ENCODE measurements at regions not wholly inside any gene's neighbourhood (a gene's known extent, or its start where the extent isn't known, plus 50 kb on each side); places are given as distances from the start of the nearest gene placed in this dataset.

GRCh38 chr16:79863128-79864031 is 262.8 kb upstream of the MAF start:
- CTCF ChIA-PET = no interaction called here

GRCh38 chr16:79862601-79863000 is 262.1 kb upstream of the MAF start:
- Histone ChIP-seq H3K9me3 (ENCODE audit: control insufficient read depth, insufficient read depth, low read depth, low read length) (no peaks in the 10 kb centered on the region), H3K4me1 (ENCODE audit: control insufficient read depth, insufficient read depth, low read length) (no peaks in the 10 kb centered on the region), H3K36me3 (ENCODE audit: control insufficient read depth, insufficient read depth, low read length) (no peaks in the 10 kb centered on the region), H3K27me3 (ENCODE audit: control insufficient read depth, insufficient read depth, low read length) (no peaks in the 10 kb centered on the region), H3K4me3 (ENCODE audit: low read depth in 2 of 2, low read length in 2 of 2) (no peak overlapping the region), H3K27ac (ENCODE audit: low read length) (no peak overlapping the region)
- ATAC-seq (no peak), DNase-seq (ENCODE audit: low read depth, low spot score) (no peak)
- intact Hi-C loops (cut with micrococcal nuclease; ENCODE audit: unreplicated experiment) = no loop called here
- ChIA-PET CTCF (no interaction called here), POLR2A (no interaction called here)
- TF ChIP-seq REST (IDR thresholded peaks at IDR 0.05; ENCODE audit: insufficient read depth in 1 of 2, low read depth in 2 of 2, low read length in 1 of 2) (no peak), TCF7L2 (IDR thresholded peaks at IDR 0.05; ENCODE audit: low read depth, low read length) (no peak), POLR2AphosphoS5 (IDR thresholded peaks at IDR 0.05; ENCODE audit: low read depth, low read length) (no peak), CTCF (IDR thresholded peaks at IDR 0.05) (no peak), SIN3A (IDR thresholded peaks at IDR 0.05; ENCODE audit: borderline replicate concordance, insufficient read depth, low read depth, low read length) (no peak)
- no TSS peak for BruUV-seq (replicated peaks)
- in situ Hi-C loops (cut with HindIII; ENCODE audit: low pct_unique_long_range_greater_than_20kb, low sequenced_read_pairs) = no loop called here

More at GRCh38 chr16:79863128-79864031, 262.8 kb upstream of the MAF start:
- TF ChIP-seq CTCF (IDR thresholded peaks at IDR 0.05) (no peak), REST (IDR thresholded peaks at IDR 0.05; ENCODE audit: insufficient read depth in 1 of 2, low read depth in 2 of 2, low read length in 1 of 2) (no peak), POLR2AphosphoS5 (IDR thresholded peaks at IDR 0.05; ENCODE audit: low read depth, low read length) (no peak), SIN3A (IDR thresholded peaks at IDR 0.05; ENCODE audit: borderline replicate concordance, insufficient read depth, low read depth, low read length) (no peak), TCF7L2 (IDR thresholded peaks at IDR 0.05; ENCODE audit: low read depth, low read length) (no peak)
- H3K4me1 ChIP-seq (ENCODE audit: control insufficient read depth, insufficient read depth, low read length) = no peaks in the 10 kb centered on the region
- H3K27ac ChIP-seq (ENCODE audit: low read length) = no peak overlapping the region
- no peak for DNase-seq (ENCODE audit: low read depth, low spot score)
- no TSS peak for BruUV-seq (replicated peaks)
- no peak overlapping the region for H3K4me3 ChIP-seq (ENCODE audit: low read depth in 2 of 2, low read length in 2 of 2)
- POLR2A ChIA-PET = no interaction called here
- H3K36me3 ChIP-seq (ENCODE audit: control insufficient read depth, insufficient read depth, low read length) = no peaks in the 10 kb centered on the region
- in situ Hi-C loops (cut with HindIII; ENCODE audit: low pct_unique_long_range_greater_than_20kb, low sequenced_read_pairs) (no loop called here), intact Hi-C loops (cut with micrococcal nuclease; ENCODE audit: unreplicated experiment) (no loop called here)
- no peaks in the 10 kb centered on the region for H3K9me3 ChIP-seq (ENCODE audit: control insufficient read depth, insufficient read depth, low read depth, low read length)
- ATAC-seq = no peak
- H3K27me3 ChIP-seq (ENCODE audit: control insufficient read depth, insufficient read depth, low read length) = no peaks in the 10 kb centered on the region
